SK-N-MC (cell line): ENCODE measurements at regions not wholly inside any gene's neighbourhood (a gene's known extent, or its start where the extent isn't known, plus 50 kb on each side); places are given as distances from the start of the nearest gene placed in this dataset.

Experiments used
- EZH2 ChIP-seq: fragments of 200-600 bp; sonication (generic); IDR thresholded peaks from one replicate; pipeline ENCODE4 v1.6.1; 2017; ENCODE audit warnings: antibody characterized with exemption
- POLR2AphosphoS5 ChIP-seq: IDR thresholded peaks from 2 replicates; pipeline ENCODE4 v1.6.1; 2012; ENCODE audit warnings: mild to moderate bottlenecking, low read depth, low read length, borderline replicate concordance

GRCh38 chr5:126695091-126695490, 81.8 kb upstream of the LMNB1 start:
- TF ChIP-seq POLR2AphosphoS5 = no peak
- TF ChIP-seq EZH2 = no peak
